Lung (tissue), 11 donors: ENCODE measurements at regions not wholly inside any gene's neighbourhood (a gene's known extent, or its start where the extent isn't known, plus 50 kb on each side); places are given as distances from the start of the nearest gene placed in this dataset.

Experiments
- ATAC-seq: fragments of 200-7000 bp; cut with Tn5 transposase; one replicate; pipeline ENCODE4 v1.9.1; 2020; ENCODE audit warnings: moderate number of reproducible peaks; ENCODE audit not compliant: insufficient read depth, low FRiP score
- DNase-seq, 3 donors: peaks; one replicate each; pipeline ENCODE4 v3.0.0-alpha.2; 2013 to 2017
- H3K27ac ChIP-seq, 2 donors: one replicate each; pipeline ENCODE4 v1.5.1; 2013; ENCODE audit warnings: mild to moderate bottlenecking in 2 of 2, moderate library complexity in 2 of 2, control low read depth in 1 of 2, inconsistent platforms in 1 of 2, low read depth in 1 of 2, low read length in 1 of 2
- H3K27me3 ChIP-seq, 3 donors: one replicate each; pipeline ENCODE4 v1.5.1; 2013; ENCODE audit warnings: low read length in 2 of 3; ENCODE audit not compliant: control insufficient read depth in 3 of 3, insufficient read depth in 3 of 3
- H3K36me3 ChIP-seq, 4 donors: one replicate each; pipeline ENCODE4 v1.5.1; 2013; ENCODE audit warnings: low read length in 4 of 4, mild to moderate bottlenecking in 1 of 4, moderate library complexity in 1 of 4; ENCODE audit not compliant: control insufficient read depth in 4 of 4, insufficient read depth in 4 of 4
- H3K4me1 ChIP-seq, 5 donors: one replicate each; pipeline ENCODE4 v1.5.1; 2013; ENCODE audit warnings: low read length in 5 of 5, mild to moderate bottlenecking in 2 of 5, moderate library complexity in 1 of 5; ENCODE audit not compliant: control insufficient read depth in 5 of 5, insufficient read depth in 5 of 5
- H3K4me3 ChIP-seq: one replicate; pipeline ENCODE4 v1.5.1; 2013; ENCODE audit warnings: mild to moderate bottlenecking, control low read depth, moderate library complexity
- H3K9ac ChIP-seq, 2 donors: one replicate each; pipeline ENCODE4 v1.5.1; 2013; ENCODE audit warnings: low read length in 2 of 2, control low read depth in 1 of 2; ENCODE audit not compliant: insufficient read depth in 1 of 2
- H3K9me3 ChIP-seq, 4 donors: one replicate each; pipeline ENCODE4 v1.5.1; 2013; ENCODE audit warnings: low read length in 3 of 4, mild to moderate bottlenecking in 1 of 4, moderate library complexity in 1 of 4; ENCODE audit not compliant: control insufficient read depth in 4 of 4, insufficient read depth in 3 of 4
- CTCF ChIP-seq: IDR thresholded peaks from 2 replicates; pipeline ENCODE4 v1.5.1; 2012; ENCODE audit warnings: mild to moderate bottlenecking; ENCODE audit errors: control extremely low read depth, extremely low read depth
- WGBS, 2 donors: extraction: QIAGEN DNeasy Blood & Tissue Kit; methylation state at CpG; one replicate each; pipeline ENCODE4 v1.1.7; 2013; 5-methylcytosine and 5-hydroxymethylcytosine counted together
- donor health status: control.
- donor health status: control.
- donor health status: Bipolar disorder and iron deficiency.
- donor health status: healthy.
- donor health status: DM: yes; HTN: yes; CAD: no.

- no peak overlapping the region for H3K4me3 ChIP-seq
- ATAC-seq (no peak), DNase-seq (no peak)
- 85 to 93% methylated on average over 2 of the region's 2 CpGs for WGBS, 2 donors
- H3K27ac ChIP-seq = no peak overlapping the region
- no peak overlapping the region for H3K9ac ChIP-seq
- no peaks in the 10 kb centered on the region for H3K9me3 ChIP-seq
- no peak for TF ChIP-seq CTCF
- H3K36me3 ChIP-seq = no peaks in the 10 kb centered on the region
- H3K4me1 ChIP-seq = peaks cover 0 to 25% (median 9%) of the 10 kb centered on the region in 5 donors
- H3K27me3 ChIP-seq = no peaks in the 10 kb centered on the region
Measured at GRCh38 chr5:124606543-124606942, 139.9 kb downstream of the ZNF608 start.

- ATAC-seq (no peak), DNase-seq (no peak)
- 76 to 88% methylated on average over 2 of the region's 2 CpGs for WGBS, 2 donors
- Histone ChIP-seq H3K4me3 (no peak overlapping the region), H3K4me1 (peaks cover 0 to 25% (median 9%) of the 10 kb centered on the region in 5 donors), H3K9ac (no peak overlapping the region), H3K27ac (no peak overlapping the region), H3K27me3 (no peaks in the 10 kb centered on the region), H3K9me3 (no peaks in the 10 kb centered on the region), H3K36me3 (no peaks in the 10 kb centered on the region)
- TF ChIP-seq CTCF = no peak
Measured at GRCh38 chr5:124606093-124606492, 140.3 kb downstream of the ZNF608 start.

- Histone ChIP-seq H3K27me3 (no peaks in the 10 kb centered on the region), H3K9me3 (no peaks in the 10 kb centered on the region), H3K36me3 (no peaks in the 10 kb centered on the region), H3K4me3 (no peak overlapping the region), H3K9ac (peak overlapping the region in 1 of 2 donors; percentile 30), H3K4me1 (peaks cover 0 to 26% (median 9%) of the 10 kb centered on the region in 5 donors), H3K27ac (peak overlapping the region; percentile 11 to 33)
- 43 to 72% methylated on average over 4 of the region's 4 CpGs for WGBS, 2 donors
- no peak for ATAC-seq
- peak in 2 of 3 donors; percentile 77 to 78 for DNase-seq
- TF ChIP-seq CTCF = no peak
Measured at GRCh38 chr5:124605541-124605940, 140.9 kb downstream of the ZNF608 start.

GRCh38 chr5:124604419-124604818 is 142.0 kb downstream of the ZNF608 start:
- H3K27me3 ChIP-seq = no peaks in the 10 kb centered on the region
- WGBS, 2 donors = 58 to 65% methylated on average over 4 of the region's 4 CpGs
- peaks cover 1 to 37% (median 11%) of the 10 kb centered on the region in 5 donors for H3K4me1 ChIP-seq
- H3K27ac ChIP-seq = no peak overlapping the region
- peak in 1 of 3 donors; percentile 21 for DNase-seq
- ATAC-seq = no peak
- no peaks in the 10 kb centered on the region for H3K36me3 ChIP-seq
- no peaks in the 10 kb centered on the region for H3K9me3 ChIP-seq
- TF ChIP-seq CTCF = no peak
- H3K4me3 ChIP-seq = no peak overlapping the region
- no peak overlapping the region for H3K9ac ChIP-seq
